IMR-90 (cell line): ENCODE measurements at regions not wholly inside any gene's neighbourhood (a gene's known extent, or its start where the extent isn't known, plus 50 kb on each side); places are given as distances from the start of the nearest gene placed in this dataset.

Experiments used
- ATAC-seq: fragments of 200-7000 bp; cut with Tn5 transposase; 2 replicates; pipeline ENCODE4 v1.9.1; 2020; ENCODE audit warnings: low read depth, mild to moderate bottlenecking, moderate library complexity
- BruUV-seq: library from RNA; stranded (reverse); fragments of 400-500 nt; replicated peaks from 2 replicates; lab custom pipeline; 2021; lab: Mats Ljungman, UMichigan
- CTCF ChIA-PET: fragments of 300-600 bp; formaldehyde crosslinking; extraction: SDS; loops from one replicate; lab custom pipeline; 2021; ENCODE audit warnings: antibody characterized with exemption; lab: Yijun Ruan, JAX
- POLR2A ChIA-PET: fragments of 300-600 bp; sonication (Branson Sonifier 250); formaldehyde crosslinking; loops from one replicate; lab custom pipeline; 2022; ENCODE audit warnings: antibody characterized with exemption; ENCODE audit not compliant: unreplicated experiment; lab: Charles Lee
- DNase-seq: peaks from one replicate; pipeline ENCODE4 v3.0.0; 2013
- H2AFZ ChIP-seq: replicated peaks from 2 replicates; pipeline ENCODE3; 2013; ENCODE audit warnings: low read length, mild to moderate bottlenecking; ENCODE audit not compliant: poor library complexity
- H2AK5ac ChIP-seq: 2 replicates; pipeline ENCODE4 v1.6.1; 2013; ENCODE audit warnings: low read depth, low read length, inconsistent platforms
- H2AK9ac ChIP-seq: replicated peaks from 2 replicates; pipeline ENCODE3; 2013; ENCODE audit warnings: mild to moderate bottlenecking, low read depth, low read length, moderate library complexity; ENCODE audit not compliant: poor library complexity
- H2BK120ac ChIP-seq: 2 replicates; pipeline ENCODE4 v1.6.1; 2013; ENCODE audit warnings: low read depth, low read length, inconsistent platforms
- H2BK15ac ChIP-seq: 3 replicates; pipeline ENCODE4 v1.6.1; 2013; ENCODE audit warnings: low read depth, low read length, inconsistent platforms
- H2BK20ac ChIP-seq: 2 replicates; pipeline ENCODE4 v1.6.1; 2013; ENCODE audit warnings: low read depth, mild to moderate bottlenecking, inconsistent platforms, low read length, moderate library complexity
- H2BK5ac ChIP-seq: 2 replicates; pipeline ENCODE4 v1.6.1; 2013; ENCODE audit warnings: mild to moderate bottlenecking, low read depth, low read length, inconsistent platforms; ENCODE audit not compliant: poor library complexity, severe bottlenecking
- H3K14ac ChIP-seq: replicated peaks from 2 replicates; pipeline ENCODE4 v1.6.1; 2013; ENCODE audit warnings: low read depth, low read length, inconsistent platforms
- H3K18ac ChIP-seq: 2 replicates; pipeline ENCODE4 v1.6.1; 2013; ENCODE audit warnings: low read depth, low read length, control low read depth
- H3K23ac ChIP-seq: 2 replicates; pipeline ENCODE4 v1.6.1; 2013; ENCODE audit warnings: low read depth, low read length, inconsistent platforms
- H3K27ac ChIP-seq: 2 replicates; pipeline ENCODE4 v1.5.1; 2013; ENCODE audit warnings: mild to moderate bottlenecking, control low read depth, low read length; ENCODE audit not compliant: insufficient read depth
- H3K27me3 ChIP-seq: 2 replicates; pipeline ENCODE4 v1.6.1; 2013; ENCODE audit warnings: low read length; ENCODE audit not compliant: control insufficient read depth, insufficient read depth
- H3K36me3 ChIP-seq: 2 replicates; pipeline ENCODE4 v1.6.1; 2013; ENCODE audit warnings: low read length, mixed read lengths; ENCODE audit not compliant: control insufficient read depth, insufficient read depth
- H3K4ac ChIP-seq: 2 replicates; pipeline ENCODE4 v1.6.1; 2013; ENCODE audit warnings: low read depth, low read length, inconsistent platforms
- H3K4me1 ChIP-seq: 2 replicates; pipeline ENCODE4 v1.6.1; 2013; ENCODE audit warnings: low read length, mixed read lengths; ENCODE audit not compliant: control insufficient read depth, insufficient read depth
- H3K4me2 ChIP-seq: 2 replicates; pipeline ENCODE4 v1.6.1; 2013; ENCODE audit warnings: low read depth, mild to moderate bottlenecking, control low read depth, low read length, moderate library complexity
- H3K4me3 ChIP-seq: 2 replicates; pipeline ENCODE4 v1.5.1; 2013; ENCODE audit warnings: low read depth, mild to moderate bottlenecking, control low read depth, low read length, moderate library complexity; ENCODE audit not compliant: insufficient read depth
- H3K56ac ChIP-seq: 2 replicates; pipeline ENCODE4 v1.6.1; 2013; ENCODE audit warnings: low read length, inconsistent platforms; ENCODE audit not compliant: insufficient read depth; ENCODE audit errors: extremely low read depth
- H3K79me1 ChIP-seq, 2 experiments: 2 replicates each; pipeline ENCODE4 v1.6.1; 2013; ENCODE audit warnings: low read length in 2 of 2, inconsistent platforms in 1 of 2, low read depth in 1 of 2
- H3K9ac ChIP-seq: 2 replicates; pipeline ENCODE4 v1.6.1; 2013; ENCODE audit warnings: low read depth, low read length, control low read depth
- H3K9me1 ChIP-seq: 2 replicates; pipeline ENCODE4 v1.6.1; 2013; ENCODE audit warnings: low read length, inconsistent platforms; ENCODE audit not compliant: insufficient read depth
- H3K9me3 ChIP-seq: 2 replicates; pipeline ENCODE4 v1.6.1; 2013; ENCODE audit warnings: low read length; ENCODE audit not compliant: control insufficient read depth, insufficient read depth
- H4K20me1 ChIP-seq: 2 replicates; pipeline ENCODE4 v1.6.1; 2013; ENCODE audit warnings: low read length, inconsistent platforms; ENCODE audit not compliant: insufficient read depth
- H4K5ac ChIP-seq: 2 replicates; pipeline ENCODE4 v1.6.1; 2013; ENCODE audit warnings: mild to moderate bottlenecking, low read depth, low read length, control low read depth
- H4K8ac ChIP-seq, 2 experiments: 2 replicates each; pipeline ENCODE4 v1.6.1; 2013; ENCODE audit warnings: low read depth in 2 of 2, low read length in 2 of 2, control low read depth in 1 of 2, inconsistent platforms in 1 of 2
- H4K91ac ChIP-seq: 2 replicates; pipeline ENCODE4 v1.6.1; 2013; ENCODE audit warnings: low read depth, low read length, inconsistent platforms; ENCODE audit not compliant: insufficient read depth
- BHLHE40 ChIP-seq: fragments of 150-350 bp; IDR thresholded peaks from 2 replicates; pipeline ENCODE4 v1.6.1; 2016; ENCODE audit warnings: mild to moderate bottlenecking, low read depth, low read length
- CEBPB ChIP-seq: IDR thresholded peaks from 2 replicates; pipeline ENCODE4 v1.6.1; 2012; ENCODE audit warnings: low read depth, low read length, improper control_type of control experiment
- CHD1 ChIP-seq: IDR thresholded peaks from 2 replicates; pipeline ENCODE4 v1.6.1; 2012; ENCODE audit warnings: low read depth, low read length, improper control_type of control experiment
- FOS ChIP-seq: fragments of 150-350 bp; IDR thresholded peaks from 2 replicates; pipeline ENCODE4 v1.6.1; 2016; ENCODE audit warnings: low read depth, low read length
- MAFK ChIP-seq: IDR thresholded peaks from 2 replicates; pipeline ENCODE4 v1.6.1; 2012; ENCODE audit warnings: low read depth, low read length, improper control_type of control experiment
- MAZ ChIP-seq: IDR thresholded peaks from 2 replicates; pipeline ENCODE4 v1.6.1; 2012; ENCODE audit warnings: low read depth, mild to moderate bottlenecking, low read length, improper control_type of control experiment, moderate library complexity, borderline replicate concordance
- MXI1 ChIP-seq: IDR thresholded peaks from 2 replicates; pipeline ENCODE4 v1.6.1; 2012; ENCODE audit warnings: low read depth, mild to moderate bottlenecking, low read length, moderate library complexity, borderline replicate concordance
- NFE2L2 ChIP-seq: fragments of 150-350 bp; IDR thresholded peaks from 2 replicates; pipeline ENCODE4 v1.6.1; 2016; ENCODE audit warnings: low read depth, mild to moderate bottlenecking, low read length
- POLR2A ChIP-seq: IDR thresholded peaks from 2 replicates; pipeline ENCODE4 v1.6.1; 2012; ENCODE audit warnings: mild to moderate bottlenecking, low read depth, low read length
- RAD21 ChIP-seq: IDR thresholded peaks from 2 replicates; pipeline ENCODE4 v1.6.1; 2012; ENCODE audit warnings: low read length, improper control_type of control experiment
- RCOR1 ChIP-seq: IDR thresholded peaks from 2 replicates; pipeline ENCODE4 v1.6.1; 2012; ENCODE audit warnings: mild to moderate bottlenecking, low read length, improper control_type of control experiment; ENCODE audit not compliant: insufficient replicate concordance
- RFX5 ChIP-seq: IDR thresholded peaks from 2 replicates; pipeline ENCODE4 v1.8.0; 2012; ENCODE audit warnings: low read depth, mild to moderate bottlenecking, low read length, moderate library complexity
- SMC3 ChIP-seq: fragments of 150-350 bp; IDR thresholded peaks from 2 replicates; pipeline ENCODE4 v1.6.1; 2016; ENCODE audit warnings: low read depth, mild to moderate bottlenecking, antibody characterized with exemption, low read length, moderate library complexity
- WGBS, 2 experiments: methylation state at CpG; one replicate each; pipeline versions ENCODE4 v1.1.5 to v1.1.7; 2013; ENCODE audit warnings: missing lambda C conversion rate in 2 of 2; ENCODE audit not compliant: insufficient read length in 1 of 2; ENCODE audit errors: extremely low coverage in 2 of 2; 5-methylcytosine and 5-hydroxymethylcytosine counted together
- dilution Hi-C: fragments of 300-500 bp; cut with HindIII; formaldehyde crosslinking; loops from one replicate; pipeline ENCODE4 v1.14.3; 2018; ENCODE audit warnings: low sequenced_read_pairs; ENCODE audit not compliant: unreplicated experiment
- in situ Hi-C: fragments of 300-500 bp; cut with MboI; formaldehyde crosslinking; loops from 3 replicates; pipeline ENCODE4 v1.14.3; 2019; ENCODE audit warnings: low sequenced_read_pairs, inconsistent platforms, mixed read lengths
- intact Hi-C: fragments of 100-400 bp; cut with micrococcal nuclease; formaldehyde crosslinking; loops from 2 replicates; pipeline ENCODE4 v1.10.0; 2022
- TF ChIP-seq, protein P1 (sequence below): conservative IDR thresholded peaks from 2 replicates; pipeline ENCODE4 v1.5.1; 2012; ENCODE audit warnings: mild to moderate bottlenecking, low read depth, low read length, improper control_type of control experiment
- TF ChIP-seq, protein P2 (sequence below): fragments of 150-350 bp; IDR thresholded peaks from 2 replicates; pipeline ENCODE4 v1.6.1; 2017; ENCODE audit warnings: mild to moderate bottlenecking, antibody characterized with exemption, low read length, low read depth
- TF ChIP-seq, protein P3 (sequence below): fragments of 150-350 bp; IDR thresholded peaks from 2 replicates; pipeline ENCODE4 v1.6.1; 2016; ENCODE audit warnings: low read depth, mild to moderate bottlenecking, low read length, moderate library complexity, borderline replicate concordance

DNA sequence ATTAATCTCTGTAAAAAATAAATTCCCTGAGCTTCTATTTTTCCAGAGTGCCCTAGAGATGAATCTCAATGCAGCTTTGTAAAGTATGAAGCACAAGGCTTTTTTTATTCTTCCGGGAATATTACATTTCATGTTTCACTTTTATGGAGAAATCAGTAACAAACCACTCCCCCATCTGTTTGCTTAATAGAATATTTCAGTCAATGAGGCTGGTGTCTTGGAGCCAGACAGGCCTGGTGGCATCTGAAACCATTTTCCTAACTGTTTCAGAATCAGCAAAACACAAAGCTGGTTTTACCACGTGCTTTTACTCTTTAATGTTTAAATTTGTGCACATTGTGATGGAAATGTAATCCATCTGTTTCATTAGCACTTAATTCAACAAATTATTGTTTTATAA is 400.8 kb upstream of the HSF2 start:
- no peak for TF ChIP-seq SMC3
- no peak for TF ChIP-seq MAZ
- TF ChIP-seq RFX5 = no peak
- no peak for TF ChIP-seq BHLHE40
- TF ChIP-seq, protein P1, sequence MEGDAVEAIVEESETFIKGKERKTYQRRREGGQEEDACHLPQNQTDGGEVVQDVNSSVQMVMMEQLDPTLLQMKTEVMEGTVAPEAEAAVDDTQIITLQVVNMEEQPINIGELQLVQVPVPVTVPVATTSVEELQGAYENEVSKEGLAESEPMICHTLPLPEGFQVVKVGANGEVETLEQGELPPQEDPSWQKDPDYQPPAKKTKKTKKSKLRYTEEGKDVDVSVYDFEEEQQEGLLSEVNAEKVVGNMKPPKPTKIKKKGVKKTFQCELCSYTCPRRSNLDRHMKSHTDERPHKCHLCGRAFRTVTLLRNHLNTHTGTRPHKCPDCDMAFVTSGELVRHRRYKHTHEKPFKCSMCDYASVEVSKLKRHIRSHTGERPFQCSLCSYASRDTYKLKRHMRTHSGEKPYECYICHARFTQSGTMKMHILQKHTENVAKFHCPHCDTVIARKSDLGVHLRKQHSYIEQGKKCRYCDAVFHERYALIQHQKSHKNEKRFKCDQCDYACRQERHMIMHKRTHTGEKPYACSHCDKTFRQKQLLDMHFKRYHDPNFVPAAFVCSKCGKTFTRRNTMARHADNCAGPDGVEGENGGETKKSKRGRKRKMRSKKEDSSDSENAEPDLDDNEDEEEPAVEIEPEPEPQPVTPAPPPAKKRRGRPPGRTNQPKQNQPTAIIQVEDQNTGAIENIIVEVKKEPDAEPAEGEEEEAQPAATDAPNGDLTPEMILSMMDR = no peak
- TF ChIP-seq MXI1 = no peak
- TF ChIP-seq POLR2A = no peak
- TF ChIP-seq CEBPB = no peak
- no peak for TF ChIP-seq NFE2L2
- TF ChIP-seq RCOR1 = no peak
- TF ChIP-seq, protein P2, sequence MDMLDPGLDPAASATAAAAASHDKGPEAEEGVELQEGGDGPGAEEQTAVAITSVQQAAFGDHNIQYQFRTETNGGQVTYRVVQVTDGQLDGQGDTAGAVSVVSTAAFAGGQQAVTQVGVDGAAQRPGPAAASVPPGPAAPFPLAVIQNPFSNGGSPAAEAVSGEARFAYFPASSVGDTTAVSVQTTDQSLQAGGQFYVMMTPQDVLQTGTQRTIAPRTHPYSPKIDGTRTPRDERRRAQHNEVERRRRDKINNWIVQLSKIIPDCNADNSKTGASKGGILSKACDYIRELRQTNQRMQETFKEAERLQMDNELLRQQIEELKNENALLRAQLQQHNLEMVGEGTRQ = no peak
- no peak for TF ChIP-seq RAD21
- TF ChIP-seq CHD1 = no peak
- no peak for TF ChIP-seq MAFK
- TF ChIP-seq, protein P3, sequence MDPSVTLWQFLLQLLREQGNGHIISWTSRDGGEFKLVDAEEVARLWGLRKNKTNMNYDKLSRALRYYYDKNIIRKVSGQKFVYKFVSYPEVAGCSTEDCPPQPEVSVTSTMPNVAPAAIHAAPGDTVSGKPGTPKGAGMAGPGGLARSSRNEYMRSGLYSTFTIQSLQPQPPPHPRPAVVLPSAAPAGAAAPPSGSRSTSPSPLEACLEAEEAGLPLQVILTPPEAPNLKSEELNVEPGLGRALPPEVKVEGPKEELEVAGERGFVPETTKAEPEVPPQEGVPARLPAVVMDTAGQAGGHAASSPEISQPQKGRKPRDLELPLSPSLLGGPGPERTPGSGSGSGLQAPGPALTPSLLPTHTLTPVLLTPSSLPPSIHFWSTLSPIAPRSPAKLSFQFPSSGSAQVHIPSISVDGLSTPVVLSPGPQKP = no peak
- TF ChIP-seq FOS = no peak
- H2BK5ac ChIP-seq = no peak overlapping the region
- H4K20me1 ChIP-seq = no peaks in the 10 kb centered on the region
- H2AFZ ChIP-seq = no peak overlapping the region
- H2BK120ac ChIP-seq = no peak overlapping the region
- H3K14ac ChIP-seq = no peak overlapping the region
- no peaks in the 10 kb centered on the region for H3K4me1 ChIP-seq
- H3K18ac ChIP-seq = no peak overlapping the region
- no peak overlapping the region for H3K4ac ChIP-seq
- DNase-seq = no peak
- no peaks in the 10 kb centered on the region for H3K36me3 ChIP-seq
- peaks cover under 1% of the 10 kb centered on the region; the same call in 1 of the 2 replicates for H3K9me3 ChIP-seq
- ChIA-PET POLR2A (no interaction called here), CTCF (no interaction called here)
- WGBS, 2 experiments = no CpG with 5 or more reads among the region's 2 CpGs
- no peak overlapping the region for H3K27ac ChIP-seq
- H4K91ac ChIP-seq = no peak overlapping the region
- H3K9me1 ChIP-seq = no peaks in the 10 kb centered on the region
- intact Hi-C loops (no loop called here), dilution Hi-C loops (no loop called here), in situ Hi-C loops (no loop called here)
- no TSS peak for BruUV-seq
- no peak overlapping the region for H2BK15ac ChIP-seq
- H3K4me2 ChIP-seq = no peak overlapping the region
- H2AK9ac ChIP-seq = no peak overlapping the region
- no peak overlapping the region for H3K56ac ChIP-seq
- H3K27me3 ChIP-seq = no peaks in the 10 kb centered on the region
- no peak overlapping the region for H3K9ac ChIP-seq
- no peaks in the 10 kb centered on the region for H3K79me1 ChIP-seq
- H4K8ac ChIP-seq = no peak overlapping the region
- H2BK20ac ChIP-seq = no peak overlapping the region
- no peak overlapping the region for H3K4me3 ChIP-seq
- no peak overlapping the region for H3K23ac ChIP-seq
- H2AK5ac ChIP-seq = no peak overlapping the region
- H4K5ac ChIP-seq = no peak overlapping the region
- ATAC-seq = no peak
